ENCODE measurements at regions not wholly inside any gene's neighbourhood (a gene's known extent, or its start where the extent isn't known, plus 50 kb on each side); places are given as distances from the start of the nearest gene placed in this dataset.

- intact Hi-C loops (cut with micrococcal nuclease), result no loop called here
- POLR2A ChIA-PET, result no interaction called here
- Mint-ChIP-seq H3K27ac (no peak overlapping the region), H3K4me3 (no peak overlapping the region), H3K4me1 (ENCODE audit: low read depth) (no peaks in the 10 kb centered on the region), H3K36me3 (ENCODE audit: low read depth) (no peaks in the 10 kb centered on the region), H3K9me3 (no peaks in the 10 kb centered on the region), H3K27me3 (no peaks in the 10 kb centered on the region)
- CTCF ChIA-PET, result no interaction called here
- DNase-seq (no peak), ATAC-seq (no peak)
- no peak for TF ChIP-seq CTCF (IDR thresholded peaks at IDR 0.05)
Measured at GRCh38 chr20:39259010-39259803, 297.1 kb downstream of the DHX35 start.

GRCh38 chr20:39258253-39258652 is 296.1 kb downstream of the DHX35 start:
- H3K36me3 Mint-ChIP-seq (ENCODE audit: low read depth), result no peaks in the 10 kb centered on the region
- H3K27ac Mint-ChIP-seq, result no peak overlapping the region
- intact Hi-C loops (cut with micrococcal nuclease), result no loop called here
- no peak for DNase-seq
- no peak for TF ChIP-seq CTCF (IDR thresholded peaks at IDR 0.05)
- no peaks in the 10 kb centered on the region for H3K27me3 Mint-ChIP-seq
- ATAC-seq, result no peak
- H3K4me3 Mint-ChIP-seq, result no peak overlapping the region
- ChIA-PET POLR2A (no interaction called here), CTCF (no interaction called here)
- no peaks in the 10 kb centered on the region for H3K9me3 Mint-ChIP-seq
- H3K4me1 Mint-ChIP-seq (ENCODE audit: low read depth), result no peaks in the 10 kb centered on the region

- ChIA-PET POLR2A (no interaction called here), CTCF (interaction anchor here (0.8 kb wide), 1 partner anchor 11 kb away, joined by 3 read pairs; no protein-coding TSS in a partner anchor)
- Mint-ChIP-seq H3K4me1 (ENCODE audit: low read depth) (no peaks in the 10 kb centered on the region), H3K9me3 (no peaks in the 10 kb centered on the region), H3K36me3 (ENCODE audit: low read depth) (no peaks in the 10 kb centered on the region), H3K27ac (no peak overlapping the region), H3K27me3 (no peaks in the 10 kb centered on the region), H3K4me3 (no peak overlapping the region)
- no peak for DNase-seq
- TF ChIP-seq CTCF (IDR thresholded peaks at IDR 0.05), result no peak
- intact Hi-C loops (cut with micrococcal nuclease), result no loop called here
- ATAC-seq, result no peak
Measured at GRCh38 chr20:39253051-39253755, 291.1 kb downstream of the DHX35 start.

- ChIA-PET CTCF (interaction anchor here (1.8 kb wide), 1 partner anchor 12 kb away, joined by 6 read pairs; no protein-coding TSS in a partner anchor), POLR2A (no interaction called here)
- no peak for TF ChIP-seq CTCF (IDR thresholded peaks at IDR 0.05)
- no peak for ATAC-seq
- Mint-ChIP-seq H3K9me3 (no peaks in the 10 kb centered on the region), H3K27me3 (no peaks in the 10 kb centered on the region), H3K27ac (no peak overlapping the region), H3K36me3 (ENCODE audit: low read depth) (no peaks in the 10 kb centered on the region), H3K4me3 (no peak overlapping the region), H3K4me1 (ENCODE audit: low read depth) (no peaks in the 10 kb centered on the region)
- intact Hi-C loops (cut with micrococcal nuclease), result no loop called here
- no peak for DNase-seq
Measured at GRCh38 chr20:39252035-39252434, 289.9 kb downstream of the DHX35 start.

GRCh38 chr20:39249798-39250197 is 287.7 kb downstream of the DHX35 start:
- intact Hi-C loops (cut with micrococcal nuclease), result no loop called here
- ChIA-PET POLR2A (interaction anchor here (0.6 kb wide), 1 partner anchor 135 kb away, joined by 3 read pairs; no protein-coding TSS in a partner anchor), CTCF (interaction anchor here (1.1 kb wide), 1 partner anchor 15 kb away, joined by 4 read pairs; no protein-coding TSS in a partner anchor)
- Mint-ChIP-seq H3K9me3 (no peaks in the 10 kb centered on the region), H3K36me3 (ENCODE audit: low read depth) (no peaks in the 10 kb centered on the region), H3K4me1 (ENCODE audit: low read depth) (peaks cover 12% of the 10 kb centered on the region), H3K27ac (no peak overlapping the region), H3K27me3 (no peaks in the 10 kb centered on the region), H3K4me3 (no peak overlapping the region)
- no peak for DNase-seq
- no peak for TF ChIP-seq CTCF (IDR thresholded peaks at IDR 0.05)
- no peak for ATAC-seq

Data from activated CD8-positive, alpha-beta T cell treated with anti-CD3 and anti-CD28 coated beads for 36 hours (primary cell).